DND-41 (cell line): ENCODE measurements at regions not wholly inside any gene's neighbourhood (a gene's known extent, or its start where the extent isn't known, plus 50 kb on each side); places are given as distances from the start of the nearest gene placed in this dataset.

Experiments used
- ATAC-seq: fragments of 200-7000 bp; cut with Tn5 transposase; 3 replicates; pipeline ENCODE4 v1.9.1; 2021; ENCODE audit warnings: low read depth; ENCODE audit not compliant: insufficient read depth
- DNase-seq: peaks from one replicate; pipeline ENCODE4 v3.0.0-alpha.2; 2020
- H2AFZ ChIP-seq: 2 replicates; pipeline ENCODE4 v1.6.0; 2012; ENCODE audit warnings: low read depth, low read length
- H3K27ac ChIP-seq: 2 replicates; pipeline ENCODE4 v1.5.1; 2012; ENCODE audit warnings: low read length, inconsistent platforms
- H3K27me3 ChIP-seq: fragments of 200-600 bp; sonication (generic); 2 replicates; pipeline ENCODE4 v1.6.0; 2012; ENCODE audit warnings: low read length, mild to moderate bottlenecking, inconsistent platforms; ENCODE audit not compliant: insufficient read depth, poor library complexity
- H3K36me3 ChIP-seq: 2 replicates; pipeline ENCODE4 v1.5.1; 2012; ENCODE audit warnings: low read length, inconsistent platforms; ENCODE audit not compliant: insufficient read depth
- H3K4me1 ChIP-seq: 2 replicates; pipeline ENCODE4 v1.5.1; 2012; ENCODE audit warnings: mild to moderate bottlenecking, low read length; ENCODE audit not compliant: insufficient read depth
- H3K4me2 ChIP-seq: 2 replicates; pipeline ENCODE4 v1.6.0; 2012; ENCODE audit warnings: mild to moderate bottlenecking, moderate library complexity, low read length, inconsistent platforms; ENCODE audit not compliant: insufficient read depth
- H3K4me3 ChIP-seq, 2 experiments: fragments of 200-600 bp in 1 of 2; shearing (Covaris generic) in 1 of 2; 2 replicates each; pipeline ENCODE4 v1.5.1; 2012 to 2016; ENCODE audit warnings: inconsistent platforms in 2 of 2, low read length in 2 of 2, mild to moderate bottlenecking in 2 of 2, low read depth in 1 of 2, moderate library complexity in 1 of 2
- H3K79me2 ChIP-seq: 2 replicates; pipeline ENCODE4 v1.6.0; 2012; ENCODE audit warnings: low read length, inconsistent platforms; ENCODE audit not compliant: insufficient read depth
- H3K9ac ChIP-seq: 2 replicates; pipeline ENCODE4 v1.6.0; 2012; ENCODE audit warnings: low read depth, mild to moderate bottlenecking, inconsistent platforms, low read length, moderate library complexity
- H3K9me3 ChIP-seq: 2 replicates; pipeline ENCODE4 v1.5.1; 2012; ENCODE audit warnings: low read length, moderate library complexity, mild to moderate bottlenecking, inconsistent platforms; ENCODE audit not compliant: insufficient read depth, severe bottlenecking
- H4K20me1 ChIP-seq: 2 replicates; pipeline ENCODE4 v1.6.0; 2012; ENCODE audit warnings: low read length; ENCODE audit not compliant: insufficient read depth
- EZH2 ChIP-seq: IDR thresholded peaks from 3 replicates; pipeline ENCODE4 v1.6.1; 2012; ENCODE audit warnings: borderline replicate concordance, low read depth, mild to moderate bottlenecking, moderate library complexity, low read length, inconsistent platforms; ENCODE audit not compliant: severe bottlenecking
- TF ChIP-seq, protein P1 (sequence below): IDR thresholded peaks from 2 replicates; pipeline ENCODE4 v1.5.1; 2012; ENCODE audit warnings: borderline replicate concordance, low read length, moderate library complexity, mild to moderate bottlenecking; ENCODE audit not compliant: poor library complexity, severe bottlenecking; ENCODE audit errors: extremely low read depth

DNA sequence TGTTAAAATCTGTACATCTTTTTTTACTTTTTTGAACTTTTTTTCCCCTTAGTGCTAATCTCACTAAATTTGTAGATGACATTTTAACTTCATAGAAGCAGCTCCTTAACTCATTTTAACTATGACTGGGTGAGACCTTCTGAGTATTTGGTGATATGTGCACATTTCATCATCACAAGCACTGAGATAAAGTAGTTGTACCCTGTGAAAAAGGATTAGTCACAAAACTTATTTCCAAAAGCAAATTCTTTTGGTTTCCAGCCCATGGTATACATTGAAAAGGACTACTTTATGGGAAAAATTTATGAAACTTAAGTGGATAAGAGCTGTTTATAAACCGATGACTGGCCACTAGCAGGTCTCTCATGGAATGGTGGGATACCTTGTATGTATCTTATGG lies 581.5 kb downstream of the PLCL1 start:
- no peaks in the 10 kb centered on the region for H3K27me3 ChIP-seq

DNA sequence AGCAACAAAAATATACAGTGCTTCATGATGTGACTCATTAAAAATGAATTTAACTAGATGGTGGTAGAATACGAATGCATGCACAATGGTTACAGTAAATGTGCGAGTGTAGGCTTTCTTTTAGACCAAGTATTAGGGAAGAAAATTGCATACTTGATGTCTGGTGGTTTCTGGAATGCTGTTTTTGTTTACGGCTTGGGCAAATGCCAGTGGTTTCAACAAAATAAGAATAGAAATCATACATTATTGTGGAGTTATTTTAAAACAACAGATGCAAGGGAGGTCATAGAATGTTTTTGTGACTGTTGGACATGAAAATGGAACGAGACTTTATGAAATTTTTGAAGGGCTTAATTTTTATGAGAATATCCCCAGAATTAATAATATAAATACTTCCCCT lies 580.9 kb downstream of the PLCL1 start:
- no peak overlapping the region for H3K4me3 ChIP-seq
- no peak overlapping the region for H3K4me2 ChIP-seq
- DNase-seq = no peak
- H3K79me2 ChIP-seq = no peaks in the 10 kb centered on the region
- H3K9me3 ChIP-seq = no peaks in the 10 kb centered on the region
- H3K27me3 ChIP-seq = no peaks in the 10 kb centered on the region
- no peaks in the 10 kb centered on the region for H3K36me3 ChIP-seq
- TF ChIP-seq, protein P1, sequence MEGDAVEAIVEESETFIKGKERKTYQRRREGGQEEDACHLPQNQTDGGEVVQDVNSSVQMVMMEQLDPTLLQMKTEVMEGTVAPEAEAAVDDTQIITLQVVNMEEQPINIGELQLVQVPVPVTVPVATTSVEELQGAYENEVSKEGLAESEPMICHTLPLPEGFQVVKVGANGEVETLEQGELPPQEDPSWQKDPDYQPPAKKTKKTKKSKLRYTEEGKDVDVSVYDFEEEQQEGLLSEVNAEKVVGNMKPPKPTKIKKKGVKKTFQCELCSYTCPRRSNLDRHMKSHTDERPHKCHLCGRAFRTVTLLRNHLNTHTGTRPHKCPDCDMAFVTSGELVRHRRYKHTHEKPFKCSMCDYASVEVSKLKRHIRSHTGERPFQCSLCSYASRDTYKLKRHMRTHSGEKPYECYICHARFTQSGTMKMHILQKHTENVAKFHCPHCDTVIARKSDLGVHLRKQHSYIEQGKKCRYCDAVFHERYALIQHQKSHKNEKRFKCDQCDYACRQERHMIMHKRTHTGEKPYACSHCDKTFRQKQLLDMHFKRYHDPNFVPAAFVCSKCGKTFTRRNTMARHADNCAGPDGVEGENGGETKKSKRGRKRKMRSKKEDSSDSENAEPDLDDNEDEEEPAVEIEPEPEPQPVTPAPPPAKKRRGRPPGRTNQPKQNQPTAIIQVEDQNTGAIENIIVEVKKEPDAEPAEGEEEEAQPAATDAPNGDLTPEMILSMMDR = no peak
- no peak for TF ChIP-seq EZH2
- no peak overlapping the region for H3K27ac ChIP-seq
- no peak overlapping the region for H3K9ac ChIP-seq
- no peak overlapping the region for H2AFZ ChIP-seq
- H3K4me1 ChIP-seq = no peaks in the 10 kb centered on the region
- no peak for ATAC-seq
- no peaks in the 10 kb centered on the region for H4K20me1 ChIP-seq

More for the DNA sequence above, 581.5 kb downstream of the PLCL1 start:
- ATAC-seq (no peak), DNase-seq (no peak)
- H3K9me3 ChIP-seq = no peaks in the 10 kb centered on the region
- no peaks in the 10 kb centered on the region for H3K4me1 ChIP-seq
- no peak overlapping the region for H3K4me2 ChIP-seq
- no peak overlapping the region for H2AFZ ChIP-seq
- no peak overlapping the region for H3K9ac ChIP-seq
- no peak overlapping the region for H3K4me3 ChIP-seq
- H3K27ac ChIP-seq = no peak overlapping the region
- no peak for TF ChIP-seq EZH2
- TF ChIP-seq, protein P1 = no peak
- H3K36me3 ChIP-seq = no peaks in the 10 kb centered on the region
- H3K79me2 ChIP-seq = no peaks in the 10 kb centered on the region
- H4K20me1 ChIP-seq = no peaks in the 10 kb centered on the region

DNA sequence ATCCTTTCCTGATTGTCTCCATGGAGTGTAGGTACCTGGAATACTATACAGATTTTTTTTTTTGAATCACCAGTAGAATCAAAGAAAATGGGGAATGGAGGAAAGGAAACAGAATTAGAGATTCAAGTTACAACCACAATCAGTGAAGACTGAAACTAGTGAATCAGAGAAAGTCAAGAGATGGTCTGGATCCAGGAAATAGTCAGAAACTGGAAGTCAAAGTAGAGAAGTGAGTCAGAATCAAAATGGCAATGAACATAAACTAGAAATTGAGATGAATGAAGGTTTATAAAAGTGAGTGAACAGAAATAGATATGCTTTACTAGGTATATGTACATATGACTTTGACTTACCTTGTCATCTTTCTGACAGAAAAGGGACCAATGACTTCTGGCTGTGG lies 579.0 kb downstream of the PLCL1 start:
- ATAC-seq (no peak), DNase-seq (no peak)
- no peaks in the 10 kb centered on the region for H3K4me1 ChIP-seq
- H2AFZ ChIP-seq = no peak overlapping the region
- H3K4me2 ChIP-seq = no peak overlapping the region
- H3K36me3 ChIP-seq = no peaks in the 10 kb centered on the region
- H3K27ac ChIP-seq = no peak overlapping the region
- H3K9me3 ChIP-seq = no peaks in the 10 kb centered on the region
- H3K27me3 ChIP-seq = no peaks in the 10 kb centered on the region
- no peaks in the 10 kb centered on the region for H4K20me1 ChIP-seq
- H3K4me3 ChIP-seq = no peak overlapping the region
- TF ChIP-seq, protein P1 = no peak
- TF ChIP-seq EZH2 = no peak
- H3K79me2 ChIP-seq = no peaks in the 10 kb centered on the region
- H3K9ac ChIP-seq = no peak overlapping the region

DNA sequence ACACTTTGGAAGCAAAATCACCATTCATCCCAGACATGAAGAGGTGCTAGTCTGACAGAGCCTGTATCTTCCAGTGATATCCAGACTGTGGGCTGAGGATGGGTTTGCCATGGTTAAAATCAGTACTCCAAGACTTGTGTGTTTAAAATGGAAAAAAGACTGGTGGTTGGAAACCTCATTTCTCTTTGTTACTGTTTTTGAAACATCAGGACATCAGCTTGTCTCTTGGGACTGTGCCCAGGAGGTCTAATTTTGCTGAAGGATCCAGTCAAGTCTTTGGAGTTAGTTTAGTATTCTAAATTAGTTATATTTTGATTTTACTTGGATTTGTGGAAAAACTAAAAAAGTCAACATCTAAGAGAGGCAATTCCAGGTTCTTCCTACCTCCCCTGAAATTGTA lies 578.4 kb downstream of the PLCL1 start:
- no peak overlapping the region for H3K9ac ChIP-seq
- no peaks in the 10 kb centered on the region for H3K79me2 ChIP-seq
- TF ChIP-seq, protein P1 = no peak
- no peak for TF ChIP-seq EZH2
- H3K36me3 ChIP-seq = no peaks in the 10 kb centered on the region
- H3K4me2 ChIP-seq = no peak overlapping the region
- no peak overlapping the region for H2AFZ ChIP-seq
- no peaks in the 10 kb centered on the region for H3K27me3 ChIP-seq
- no peak for DNase-seq
- no peak overlapping the region for H3K4me3 ChIP-seq
- H3K27ac ChIP-seq = no peak overlapping the region
- no peaks in the 10 kb centered on the region for H4K20me1 ChIP-seq
- no peaks in the 10 kb centered on the region for H3K9me3 ChIP-seq
- H3K4me1 ChIP-seq = no peaks in the 10 kb centered on the region
- ATAC-seq = no peak
